ENCODE measurements at regions not wholly inside any gene's neighbourhood (a gene's known extent, or its start where the extent isn't known, plus 50 kb on each side); places are given as distances from the start of the nearest gene placed in this dataset.

- no peak for TF ChIP-seq POLR2A (IDR thresholded peaks at IDR 0.05; ENCODE audit: low read depth, low read length)
- no peak for TF ChIP-seq POLR2AphosphoS5 (IDR thresholded peaks at IDR 0.05; ENCODE audit: low read depth, low read length)
- TF ChIP-seq PAX5 (IDR thresholded peaks at IDR 0.05; ENCODE audit: insufficient read depth, low read length, severe bottlenecking): no peak
These were observed 214.0 kb downstream of the SATB1 start for GRCh38 chr3:18211116-18211515.

All from GM12891 (cell line).